Spleen (tissue), 11 donors: ENCODE measurements at regions not wholly inside any gene's neighbourhood (a gene's known extent, or its start where the extent isn't known, plus 50 kb on each side); places are given as distances from the start of the nearest gene placed in this dataset.

Experiments
- DNase-seq: peaks from one replicate; pipeline ENCODE4 v3.0.0-alpha.2; 2020
- H3K27ac ChIP-seq, 8 donors: fragments of 200-600 bp; sonication (generic) in 7 of 8; 1 replicate in 4 of 8; 2 replicates in 4 of 8; pipeline versions ENCODE4 v1.5.0 to v1.8.0; 2016 to 2021; ENCODE audit warnings: inconsistent platforms in 4 of 8, mild to moderate bottlenecking in 4 of 8, moderate library complexity in 1 of 8
- H3K27me3 ChIP-seq, 7 donors: fragments of 200-600 bp; sonication (generic) in 6 of 7; replicated peaks in 1 of 7; 1 replicate in 4 of 7; 2 replicates in 3 of 7; pipeline versions ENCODE4 v1.5.0 to v1.8.0; 2016 to 2021; ENCODE audit warnings: inconsistent platforms in 3 of 7, mild to moderate bottlenecking in 1 of 7
- H3K36me3 ChIP-seq, 6 donors: fragments of 200-600 bp; sonication (generic) in 5 of 6; 1 replicate in 4 of 6; 2 replicates in 2 of 6; pipeline versions ENCODE4 v1.5.0 to v1.8.0; 2016 to 2021; ENCODE audit warnings: inconsistent platforms in 2 of 6
- H3K4me1 ChIP-seq, 6 donors: fragments of 200-600 bp; sonication (generic) in 5 of 6; 1 replicate in 3 of 6; 2 replicates in 3 of 6; pipeline versions ENCODE4 v1.5.0 to v1.8.0; 2016 to 2021; ENCODE audit warnings: inconsistent platforms in 3 of 6
- H3K4me3 ChIP-seq, 8 donors: fragments of 200-600 bp; sonication (generic) in 7 of 8; 1 replicate in 4 of 8; 2 replicates in 4 of 8; pipeline versions ENCODE4 v1.5.0 to v1.8.0; 2016 to 2021; ENCODE audit warnings: inconsistent platforms in 4 of 8, mild to moderate bottlenecking in 4 of 8, moderate library complexity in 2 of 8
- H3K9me3 ChIP-seq, 8 donors: fragments of 200-600 bp; sonication (generic) in 7 of 8; 1 replicate in 4 of 8; 2 replicates in 4 of 8; pipeline versions ENCODE4 v1.5.0 to v1.8.0; 2016 to 2021; ENCODE audit warnings: inconsistent platforms in 4 of 8
- CTCF ChIP-seq, 11 experiments: fragments of 200-600 bp in 7 of 11; fragments of 450-650 bp in 4 of 11; sonication (generic) in 4 of 11; IDR thresholded peaks in 8 of 11; conservative IDR thresholded peaks in 3 of 11; 1 replicate in 7 of 11; 2 replicates in 4 of 11; pipeline versions ENCODE4 v1.4.0 to v1.8.0; 2016 to 2021; ENCODE audit warnings: antibody characterized with exemption in 11 of 11, inconsistent platforms in 4 of 11, mild to moderate bottlenecking in 1 of 11
- POLR2A ChIP-seq, 3 donors: fragments of 450-650 bp; IDR thresholded peaks; one replicate each; pipeline ENCODE4 v1.5.1; 2017; ENCODE audit warnings: antibody characterized with exemption in 3 of 3, mild to moderate bottlenecking in 1 of 3
- POLR2AphosphoS5 ChIP-seq, 3 donors: sonication (generic); formaldehyde crosslinking; IDR thresholded peaks; one replicate each; pipeline ENCODE4 v1.5.1; 2017; ENCODE audit warnings: antibody characterized with exemption in 3 of 3
- WGBS, 5 donors: extraction: QIAGEN DNeasy Blood & Tissue Kit in 3 of 5; methylation state at CpG; one replicate each; pipeline versions ENCODE4 v1.1.5 to v1.1.7; 2013 to 2018; 5-methylcytosine and 5-hydroxymethylcytosine counted together
- intact Hi-C: fragments of 100-400 bp; cut with DNase I; formaldehyde crosslinking; loops from one replicate; pipeline ENCODE4 v1.15.0; 2023; ENCODE audit warnings: low total_unique reads
- donor health status: healthy with polysubstance abuse.
- donor health status: DM: no; HTN: no; CAD: no; lungs with moderate emphysema.
- donor health status: DM: no; HTN: no; CAD: no.
- donor health status: Bipolar disorder and iron deficiency.
- donor health status: healthy.
- donor health status: DM: no; HTN: no; CAD: no.
- donor health status: DM: yes; HTN: yes; CAD: no.

- 74 to 77% (median 76%) methylated on average over 6 of the region's 6 CpGs for WGBS, 5 donors
- TF ChIP-seq CTCF (IDR thresholded peaks at IDR 0.05 in 8 of 11, conservative IDR thresholded peaks at IDR 0.05 in 3 of 11) (no peak), POLR2AphosphoS5 (IDR thresholded peaks at IDR 0.05) (no peak), POLR2A (IDR thresholded peaks at IDR 0.05) (no peak)
- Histone ChIP-seq H3K4me1 (no peaks in the 10 kb centered on the region), H3K27ac (no peak overlapping the region), H3K9me3 (no peaks in the 10 kb centered on the region), H3K4me3 (no peak overlapping the region), H3K36me3 (no peaks in the 10 kb centered on the region), H3K27me3 (no peaks in the 10 kb centered on the region)
- no peak for DNase-seq
- intact Hi-C loops, result no loop called here
Measured at GRCh38 chr2:122542236-122542635, 786.8 kb downstream of the TSN start.

DNA sequence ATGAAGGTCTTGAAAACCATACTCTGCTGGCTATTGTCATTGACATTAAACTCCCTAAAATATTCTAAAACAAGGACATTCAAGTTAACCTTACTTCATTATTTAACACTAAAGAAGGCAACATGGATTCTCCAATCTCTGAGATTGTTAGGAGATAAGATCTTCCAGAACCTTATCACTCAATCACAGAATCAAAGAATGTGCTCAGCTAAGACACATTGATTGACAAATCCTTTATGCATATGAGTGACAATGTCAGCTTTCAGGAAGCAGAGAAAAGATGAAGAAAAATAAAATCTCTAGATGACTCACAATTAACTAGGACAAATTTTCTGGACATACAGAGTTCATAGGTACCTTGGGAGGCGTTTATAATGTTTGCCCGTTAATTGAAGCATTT, 787.2 kb downstream of the TSN start:
- intact Hi-C loops, result no loop called here
- H3K27me3 ChIP-seq, result no peaks in the 10 kb centered on the region
- WGBS, 5 donors, result 81 to 89% (median 85%) methylated on average over 2 of the region's 2 CpGs

DNA sequence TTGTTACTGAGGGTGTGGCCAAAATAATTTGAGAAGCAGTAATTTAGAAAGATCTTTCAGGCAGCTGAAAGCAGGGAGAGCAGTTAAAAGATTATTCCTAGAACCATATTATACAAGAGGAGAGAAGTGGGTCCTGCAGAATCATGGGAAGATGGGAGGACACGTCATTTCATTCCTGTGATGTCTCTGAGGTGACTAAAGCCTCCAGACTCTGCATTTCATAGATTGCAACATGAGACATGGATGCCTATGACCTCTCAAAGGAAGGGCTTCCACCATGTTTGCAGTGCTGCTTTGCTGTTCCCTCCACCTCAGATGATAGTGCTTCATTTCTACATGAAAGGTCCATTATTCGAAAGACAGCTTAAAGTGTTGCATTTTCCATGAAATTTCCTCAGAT, 788.4 kb downstream of the TSN start:
- H3K27ac ChIP-seq, result no peak overlapping the region
- H3K36me3 ChIP-seq, result no peaks in the 10 kb centered on the region
- no peaks in the 10 kb centered on the region for H3K9me3 ChIP-seq
- H3K27me3 ChIP-seq, result no peaks in the 10 kb centered on the region
- TF ChIP-seq POLR2A (IDR thresholded peaks at IDR 0.05) (no peak), CTCF (IDR thresholded peaks at IDR 0.05 in 8 of 11, conservative IDR thresholded peaks at IDR 0.05 in 3 of 11) (no peak), POLR2AphosphoS5 (IDR thresholded peaks at IDR 0.05) (no peak)
- no peaks in the 10 kb centered on the region for H3K4me1 ChIP-seq
- intact Hi-C loops, result no loop called here
- DNase-seq, result no peak
- H3K4me3 ChIP-seq, result no peak overlapping the region
- 74 to 88% (median 87%) methylated on average over 2 of the region's 2 CpGs for WGBS, 5 donors

More for the DNA sequence above, 787.2 kb downstream of the TSN start:
- no peak for DNase-seq
- Histone ChIP-seq H3K9me3 (no peaks in the 10 kb centered on the region), H3K4me3 (no peak overlapping the region), H3K27ac (no peak overlapping the region), H3K36me3 (no peaks in the 10 kb centered on the region), H3K4me1 (no peaks in the 10 kb centered on the region)
- TF ChIP-seq POLR2AphosphoS5 (IDR thresholded peaks at IDR 0.05), result no peak
- TF ChIP-seq POLR2A (IDR thresholded peaks at IDR 0.05), result no peak
- no peak for TF ChIP-seq CTCF (IDR thresholded peaks at IDR 0.05 in 8 of 11, conservative IDR thresholded peaks at IDR 0.05 in 3 of 11)

- Histone ChIP-seq H3K4me3 (no peak overlapping the region), H3K4me1 (no peaks in the 10 kb centered on the region), H3K9me3 (peaks cover 0 to 10% (median 0%) of the 10 kb centered on the region in 8 donors), H3K27me3 (no peaks in the 10 kb centered on the region), H3K27ac (no peak overlapping the region), H3K36me3 (no peaks in the 10 kb centered on the region)
- intact Hi-C loops, result no loop called here
- DNase-seq, result no peak
- WGBS, 5 donors, result 78 to 92% (median 83%) methylated on average over 4 of the region's 4 CpGs
- TF ChIP-seq POLR2AphosphoS5 (IDR thresholded peaks at IDR 0.05) (no peak), CTCF (IDR thresholded peaks at IDR 0.05 in 8 of 11, conservative IDR thresholded peaks at IDR 0.05 in 3 of 11) (no peak), POLR2A (IDR thresholded peaks at IDR 0.05) (no peak)
Measured at GRCh38 chr2:122545821-122546220, 790.4 kb downstream of the TSN start.
